Progenitor cell of endocrine pancreas (in vitro differentiated cells): ENCODE measurements at regions not wholly inside any gene's neighbourhood (a gene's known extent, or its start where the extent isn't known, plus 50 kb on each side); places are given as distances from the start of the nearest gene placed in this dataset.

ENCODE experiments used
- DNase-seq: peaks from one replicate; pipeline ENCODE4 v3.0.0; 2021; ENCODE audit warnings: low spot score; ENCODE audit not compliant: unreplicated experiment
- H3K27ac Mint-ChIP-seq: 2 replicates; pipeline ENCODE4 v1.8.0; 2021; ENCODE audit warnings: mild to moderate bottlenecking, moderate library complexity, mixed read lengths
- H3K27me3 Mint-ChIP-seq: 2 replicates; pipeline ENCODE4 v1.8.0; 2021; ENCODE audit warnings: mixed read lengths
- H3K36me3 Mint-ChIP-seq: 2 replicates; pipeline ENCODE4 v1.8.0; 2022; ENCODE audit warnings: mixed read lengths; ENCODE audit not compliant: insufficient read depth
- H3K4me1 Mint-ChIP-seq: 2 replicates; pipeline ENCODE4 v1.8.0; 2021; ENCODE audit warnings: low read depth, mixed read lengths
- H3K4me3 Mint-ChIP-seq: 2 replicates; pipeline ENCODE4 v1.8.0; 2021; ENCODE audit warnings: low read depth, mild to moderate bottlenecking, moderate library complexity, mixed read lengths
- H3K9me3 Mint-ChIP-seq: 2 replicates; pipeline ENCODE4 v1.8.0; 2021; ENCODE audit warnings: low read depth, mixed read lengths
- TF ChIP-seq, protein P1 (sequence below): fragments of 200-600 bp; sonication (generic); IDR thresholded peaks from one replicate; pipeline ENCODE4 v1.5.0; 2021; ENCODE audit warnings: antibody characterized with exemption, mild to moderate bottlenecking; ENCODE audit not compliant: unreplicated experiment

DNA sequence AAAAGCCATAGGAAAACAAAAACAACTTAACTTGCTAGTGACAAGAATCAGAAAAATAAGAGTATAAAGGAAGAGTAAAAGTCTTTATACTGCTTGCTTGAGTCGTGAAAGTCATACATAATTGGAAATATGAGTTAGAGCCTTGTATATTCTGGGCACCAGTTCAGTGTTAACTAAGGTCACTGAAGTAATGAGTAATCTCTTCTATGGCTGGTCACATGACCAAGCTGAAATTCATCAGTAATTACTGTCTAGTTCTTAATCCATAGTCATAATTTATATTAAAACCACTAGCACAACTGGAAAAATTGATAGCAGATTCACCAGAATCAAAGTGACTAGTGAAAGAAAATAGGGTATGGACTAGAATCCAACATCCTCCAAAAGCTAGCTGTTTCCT is 84.4 kb upstream of the SLC5A12 start:
- TF ChIP-seq, protein P1, sequence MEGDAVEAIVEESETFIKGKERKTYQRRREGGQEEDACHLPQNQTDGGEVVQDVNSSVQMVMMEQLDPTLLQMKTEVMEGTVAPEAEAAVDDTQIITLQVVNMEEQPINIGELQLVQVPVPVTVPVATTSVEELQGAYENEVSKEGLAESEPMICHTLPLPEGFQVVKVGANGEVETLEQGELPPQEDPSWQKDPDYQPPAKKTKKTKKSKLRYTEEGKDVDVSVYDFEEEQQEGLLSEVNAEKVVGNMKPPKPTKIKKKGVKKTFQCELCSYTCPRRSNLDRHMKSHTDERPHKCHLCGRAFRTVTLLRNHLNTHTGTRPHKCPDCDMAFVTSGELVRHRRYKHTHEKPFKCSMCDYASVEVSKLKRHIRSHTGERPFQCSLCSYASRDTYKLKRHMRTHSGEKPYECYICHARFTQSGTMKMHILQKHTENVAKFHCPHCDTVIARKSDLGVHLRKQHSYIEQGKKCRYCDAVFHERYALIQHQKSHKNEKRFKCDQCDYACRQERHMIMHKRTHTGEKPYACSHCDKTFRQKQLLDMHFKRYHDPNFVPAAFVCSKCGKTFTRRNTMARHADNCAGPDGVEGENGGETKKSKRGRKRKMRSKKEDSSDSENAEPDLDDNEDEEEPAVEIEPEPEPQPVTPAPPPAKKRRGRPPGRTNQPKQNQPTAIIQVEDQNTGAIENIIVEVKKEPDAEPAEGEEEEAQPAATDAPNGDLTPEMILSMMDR, result no peak
- no peaks in the 10 kb centered on the region for H3K4me1 Mint-ChIP-seq
- no peaks in the 10 kb centered on the region for H3K27me3 Mint-ChIP-seq
- no peak overlapping the region for H3K4me3 Mint-ChIP-seq
- H3K9me3 Mint-ChIP-seq, result no peaks in the 10 kb centered on the region
- H3K27ac Mint-ChIP-seq, result no peak overlapping the region
- H3K36me3 Mint-ChIP-seq, result no peaks in the 10 kb centered on the region
- no peak for DNase-seq

- H3K9me3 Mint-ChIP-seq, result peaks cover 38% of the 10 kb centered on the region
- H3K4me1 Mint-ChIP-seq, result no peaks in the 10 kb centered on the region
- TF ChIP-seq, protein P1, result no peak
- no peaks in the 10 kb centered on the region for H3K27me3 Mint-ChIP-seq
- H3K27ac Mint-ChIP-seq, result no peak overlapping the region
- H3K36me3 Mint-ChIP-seq, result peaks cover 16% of the 10 kb centered on the region
- DNase-seq, result no peak
- H3K4me3 Mint-ChIP-seq, result no peak overlapping the region
These were observed 98.9 kb upstream of the SLC5A12 start for GRCh38 chr11:26820739-26821138.

DNA sequence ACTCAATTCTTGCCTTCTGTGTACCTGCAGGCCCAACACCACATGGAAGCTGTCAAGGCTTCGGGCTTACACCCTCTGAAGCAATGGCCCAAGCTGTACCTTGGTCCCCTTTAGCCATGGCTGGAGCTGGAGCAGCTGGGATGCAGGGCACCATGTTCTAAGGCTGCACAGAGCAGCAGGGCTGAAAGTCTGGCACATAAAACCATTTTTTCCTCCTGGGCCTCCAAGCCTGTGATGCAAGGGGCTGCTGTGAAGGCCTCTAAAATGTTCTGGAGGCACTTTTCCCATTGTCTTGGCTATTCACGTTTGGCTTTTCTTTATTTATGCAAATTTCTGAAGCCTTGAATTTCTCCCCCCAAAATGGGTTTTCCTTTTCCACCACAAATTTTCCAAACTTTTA is 102.1 kb upstream of the SLC5A12 start:
- Mint-ChIP-seq H3K27ac (no peak overlapping the region), H3K27me3 (no peaks in the 10 kb centered on the region), H3K4me1 (no peaks in the 10 kb centered on the region), H3K4me3 (no peak overlapping the region), H3K36me3 (peaks cover 16% of the 10 kb centered on the region), H3K9me3 (peaks cover 30% of the 10 kb centered on the region)
- DNase-seq, result no peak
- TF ChIP-seq, protein P1, result no peak

DNA sequence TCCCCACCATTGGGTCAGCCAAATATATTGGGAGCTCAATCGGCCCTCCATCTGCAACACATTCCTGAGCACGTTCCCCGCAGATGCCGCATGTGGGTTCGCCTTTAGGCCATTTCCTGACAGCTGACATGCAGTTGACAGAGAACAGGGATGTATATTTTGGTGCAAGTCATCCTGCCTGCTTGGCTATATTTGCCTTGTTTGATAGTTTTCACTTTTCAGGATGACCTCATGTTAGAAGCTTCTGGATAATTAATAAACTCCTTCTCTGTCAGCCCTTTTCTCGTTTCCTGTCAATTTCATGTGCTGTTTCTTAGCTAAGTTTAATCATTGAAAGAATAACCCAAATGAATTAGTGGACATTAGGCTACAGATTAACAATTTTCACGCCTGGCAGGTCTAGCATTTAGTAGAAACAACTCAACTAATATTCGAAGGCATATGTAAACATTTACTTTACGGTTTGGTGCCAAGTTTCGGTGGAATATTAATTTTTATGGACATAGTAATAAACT is 105.8 kb upstream of the SLC5A12 start:
- DNase-seq, result no peak
- Mint-ChIP-seq H3K4me1 (no peaks in the 10 kb centered on the region), H3K27me3 (no peaks in the 10 kb centered on the region), H3K9me3 (peaks cover 24% of the 10 kb centered on the region), H3K27ac (no peak overlapping the region), H3K4me3 (no peak overlapping the region), H3K36me3 (peaks cover 14% of the 10 kb centered on the region)
- TF ChIP-seq, protein P1, result no peak

GRCh38 chr11:26828288-26828687 is 106.4 kb upstream of the SLC5A12 start:
- peaks cover 10% of the 10 kb centered on the region for H3K36me3 Mint-ChIP-seq
- TF ChIP-seq, protein P1, result no peak
- H3K4me1 Mint-ChIP-seq, result no peaks in the 10 kb centered on the region
- H3K4me3 Mint-ChIP-seq, result no peak overlapping the region
- H3K27me3 Mint-ChIP-seq, result no peaks in the 10 kb centered on the region
- DNase-seq, result no peak
- peaks cover 17% of the 10 kb centered on the region for H3K9me3 Mint-ChIP-seq
- no peak overlapping the region for H3K27ac Mint-ChIP-seq
